ENCODE measurements at regions not wholly inside any gene's neighbourhood (a gene's known extent, or its start where the extent isn't known, plus 50 kb on each side); places are given as distances from the start of the nearest gene placed in this dataset.

DNA sequence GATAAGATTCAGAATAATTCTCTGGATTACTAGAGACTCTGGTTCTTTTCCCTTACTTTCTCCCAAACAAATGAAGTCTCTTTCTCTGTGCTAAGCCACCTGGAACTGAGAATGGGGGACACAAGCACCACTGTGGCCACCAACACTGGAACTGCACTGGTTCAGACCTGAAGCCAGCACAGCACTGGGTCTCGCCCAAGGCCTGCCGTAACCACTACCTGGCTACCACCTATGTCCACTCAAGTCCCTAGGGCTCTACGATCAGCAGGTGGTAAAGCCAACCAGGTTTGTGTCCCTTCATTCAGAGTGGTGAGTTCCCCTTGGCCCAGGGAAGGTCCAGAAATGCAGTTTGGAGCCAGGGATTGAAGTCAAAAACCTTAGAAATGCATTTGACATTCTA lies 626.2 kb downstream of the DIAPH3 start:
- no peak for TF ChIP-seq YY1 (IDR thresholded peaks at IDR 0.05; ENCODE audit: insufficient read depth, insufficient read length)
- no peaks in the 10 kb centered on the region for H3K9me3 ChIP-seq (ENCODE audit: insufficient read depth, low read length)
- no peak for DNase-seq (ENCODE audit: low read depth, low spot score)
- no peaks in the 10 kb centered on the region for H3K27me3 ChIP-seq (ENCODE audit: insufficient read depth, insufficient read length)
- H3K4me3 ChIP-seq (ENCODE audit: insufficient read length, low read depth): no peak overlapping the region
- no peaks in the 10 kb centered on the region for H3K36me3 ChIP-seq (ENCODE audit: insufficient read depth, insufficient read length, low read length)
- H3K4me1 ChIP-seq (ENCODE audit: insufficient read depth, insufficient read length): no peaks in the 10 kb centered on the region
- no peak overlapping the region for H3K9ac ChIP-seq (ENCODE audit: insufficient read length, low read depth)

DNA sequence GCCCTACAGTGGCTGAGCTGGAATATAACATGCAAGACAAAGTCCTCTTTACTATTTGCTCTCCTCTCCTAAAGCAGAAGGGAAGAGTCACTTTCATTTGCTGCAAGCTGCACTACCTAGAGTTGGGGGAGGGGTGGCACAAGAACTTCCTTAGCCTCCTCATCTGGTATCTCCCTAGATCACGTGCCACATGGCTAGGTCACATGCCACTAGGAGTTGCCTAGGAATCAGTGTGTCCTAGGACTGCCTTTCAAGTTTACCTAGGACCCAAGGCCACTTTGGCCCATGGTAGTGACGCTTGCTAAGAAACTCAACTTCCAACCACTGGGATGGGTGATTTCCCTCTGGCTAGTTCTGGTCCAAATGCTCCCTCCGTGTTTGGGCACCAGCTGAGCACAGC lies 625.2 kb downstream of the DIAPH3 start:
- no peak overlapping the region for H3K9ac ChIP-seq (ENCODE audit: insufficient read length, low read depth)
- no peak for DNase-seq (ENCODE audit: low read depth, low spot score)
- H3K36me3 ChIP-seq (ENCODE audit: insufficient read depth, insufficient read length, low read length): no peaks in the 10 kb centered on the region
- no peaks in the 10 kb centered on the region for H3K4me1 ChIP-seq (ENCODE audit: insufficient read depth, insufficient read length)
- H3K4me3 ChIP-seq (ENCODE audit: insufficient read length, low read depth): no peak overlapping the region
- TF ChIP-seq ZNF274 (IDR thresholded peaks at IDR 0.05; ENCODE audit: low read depth, low read length): no peak
- no peak for TF ChIP-seq SUZ12 (IDR thresholded peaks at IDR 0.05; ENCODE audit: extremely low read depth, insufficient read depth, insufficient read length)
- no peak for TF ChIP-seq YY1 (IDR thresholded peaks at IDR 0.05; ENCODE audit: insufficient read depth, insufficient read length)
- no peaks in the 10 kb centered on the region for H3K9me3 ChIP-seq (ENCODE audit: insufficient read depth, low read length)
- no peaks in the 10 kb centered on the region for H3K27me3 ChIP-seq (ENCODE audit: insufficient read depth, insufficient read length)

DNA sequence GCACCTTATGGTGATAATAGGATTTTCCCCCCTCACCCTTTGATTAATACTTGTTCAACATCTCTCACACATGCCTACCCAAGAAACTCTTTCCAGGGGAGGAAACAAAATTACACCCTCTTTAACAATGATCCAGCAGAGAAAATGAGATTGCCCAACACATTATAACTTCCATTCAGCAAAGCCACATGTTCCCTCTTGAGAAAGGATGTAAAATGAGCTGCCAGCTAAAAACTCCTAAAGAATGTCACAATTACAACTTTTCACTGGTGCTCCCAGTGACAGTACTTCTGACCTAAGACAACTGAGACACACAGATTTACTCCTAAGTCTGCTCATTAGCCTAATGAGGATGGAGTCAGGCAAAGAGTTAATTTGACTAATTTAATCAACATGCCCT lies 621.4 kb downstream of the DIAPH3 start:
- H3K27me3 ChIP-seq (ENCODE audit: insufficient read depth, insufficient read length): no peaks in the 10 kb centered on the region
- H3K36me3 ChIP-seq (ENCODE audit: insufficient read depth, insufficient read length, low read length): no peaks in the 10 kb centered on the region
- TF ChIP-seq SUZ12 (IDR thresholded peaks at IDR 0.05; ENCODE audit: extremely low read depth, insufficient read depth, insufficient read length): no peak
- no peak for TF ChIP-seq YY1 (IDR thresholded peaks at IDR 0.05; ENCODE audit: insufficient read depth, insufficient read length)
- TF ChIP-seq ZNF274 (IDR thresholded peaks at IDR 0.05; ENCODE audit: low read depth, low read length): no peak
- no peak for DNase-seq (ENCODE audit: low read depth, low spot score)
- no peak overlapping the region for H3K9ac ChIP-seq (ENCODE audit: insufficient read length, low read depth)
- no peaks in the 10 kb centered on the region for H3K9me3 ChIP-seq (ENCODE audit: insufficient read depth, low read length)
- no peak overlapping the region for H3K4me3 ChIP-seq (ENCODE audit: insufficient read length, low read depth)
- no peaks in the 10 kb centered on the region for H3K4me1 ChIP-seq (ENCODE audit: insufficient read depth, insufficient read length)

DNA sequence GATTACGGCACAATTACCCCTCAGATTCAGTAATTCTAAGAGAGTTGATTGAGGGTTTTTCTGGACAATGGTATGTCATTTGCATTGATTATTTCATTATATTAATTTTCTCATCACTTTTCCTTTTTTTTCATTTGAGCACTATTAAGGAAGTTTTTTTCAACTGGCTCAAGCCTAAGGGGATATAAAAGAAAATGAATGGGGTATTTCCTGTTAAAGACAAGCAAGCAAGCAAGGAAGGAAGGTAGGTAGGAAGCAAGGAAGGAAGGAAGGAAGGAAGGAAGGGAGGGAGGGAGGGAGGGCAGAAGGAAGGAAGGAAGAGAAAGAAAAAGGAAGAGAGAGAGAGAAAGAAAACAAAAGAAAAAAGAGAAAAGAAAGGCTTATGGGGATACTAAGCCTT lies 620.3 kb downstream of the DIAPH3 start:
- H3K36me3 ChIP-seq (ENCODE audit: insufficient read depth, insufficient read length, low read length): no peaks in the 10 kb centered on the region
- DNase-seq (ENCODE audit: low read depth, low spot score): no peak
- no peak overlapping the region for H3K9ac ChIP-seq (ENCODE audit: insufficient read length, low read depth)
- no peaks in the 10 kb centered on the region for H3K27me3 ChIP-seq (ENCODE audit: insufficient read depth, insufficient read length)
- TF ChIP-seq ZNF274 (IDR thresholded peaks at IDR 0.05; ENCODE audit: low read depth, low read length) (no peak), SUZ12 (IDR thresholded peaks at IDR 0.05; ENCODE audit: extremely low read depth, insufficient read depth, insufficient read length) (no peak), YY1 (IDR thresholded peaks at IDR 0.05; ENCODE audit: insufficient read depth, insufficient read length) (no peak)
- no peak overlapping the region for H3K4me3 ChIP-seq (ENCODE audit: insufficient read length, low read depth)
- no peaks in the 10 kb centered on the region for H3K4me1 ChIP-seq (ENCODE audit: insufficient read depth, insufficient read length)
- no peaks in the 10 kb centered on the region for H3K9me3 ChIP-seq (ENCODE audit: insufficient read depth, low read length)

DNA sequence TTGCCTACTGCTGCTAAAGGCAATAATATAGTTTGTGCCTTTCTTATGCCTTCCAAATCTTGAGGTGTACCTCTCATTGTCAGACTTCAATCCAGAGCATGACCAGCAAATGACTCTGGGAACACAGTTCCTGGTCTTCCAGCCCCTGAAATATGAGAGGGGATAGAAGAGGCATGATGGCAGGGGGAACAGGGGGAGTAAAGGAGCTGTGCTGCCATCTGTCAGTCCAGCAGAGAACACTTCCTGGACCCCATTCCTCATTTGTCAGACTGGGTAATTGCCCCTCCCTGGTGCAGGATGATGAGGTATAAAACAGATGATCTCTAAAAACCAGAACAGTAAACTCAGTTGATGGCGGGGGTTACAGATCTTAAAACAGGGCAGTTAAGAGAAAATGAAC lies 618.7 kb downstream of the DIAPH3 start:
- Histone ChIP-seq H3K9me3 (ENCODE audit: insufficient read depth, low read length) (no peaks in the 10 kb centered on the region), H3K36me3 (ENCODE audit: insufficient read depth, insufficient read length, low read length) (no peaks in the 10 kb centered on the region), H3K9ac (ENCODE audit: insufficient read length, low read depth) (no peak overlapping the region), H3K4me1 (ENCODE audit: insufficient read depth, insufficient read length) (no peaks in the 10 kb centered on the region), H3K27me3 (ENCODE audit: insufficient read depth, insufficient read length) (no peaks in the 10 kb centered on the region), H3K4me3 (ENCODE audit: insufficient read length, low read depth) (no peak overlapping the region)
- DNase-seq (ENCODE audit: low read depth, low spot score): peak; percentile 1
- TF ChIP-seq SUZ12 (IDR thresholded peaks at IDR 0.05; ENCODE audit: extremely low read depth, insufficient read depth, insufficient read length) (no peak), ZNF274 (IDR thresholded peaks at IDR 0.05; ENCODE audit: low read depth, low read length) (no peak), YY1 (IDR thresholded peaks at IDR 0.05; ENCODE audit: insufficient read depth, insufficient read length) (no peak)

DNA sequence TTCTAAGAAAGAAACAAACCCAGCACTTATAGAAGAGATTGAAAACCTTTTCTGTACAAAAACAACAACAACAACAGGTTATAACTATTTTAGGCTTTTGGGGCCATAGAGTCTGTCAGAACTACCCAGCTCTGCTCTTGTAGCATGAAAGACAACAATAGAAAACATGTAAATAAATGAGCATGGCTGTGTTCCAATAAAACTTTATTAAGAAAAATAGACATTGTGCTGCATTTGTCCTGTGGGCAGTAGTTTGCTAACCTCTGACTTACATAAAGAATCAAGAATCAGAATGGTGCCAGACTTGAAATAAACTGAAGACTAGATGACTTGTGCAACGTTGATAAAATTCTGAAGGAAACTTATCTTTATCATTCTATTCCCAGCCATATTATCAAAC lies 617.5 kb downstream of the DIAPH3 start:
- Histone ChIP-seq H3K27me3 (ENCODE audit: insufficient read depth, insufficient read length) (no peaks in the 10 kb centered on the region), H3K9ac (ENCODE audit: insufficient read length, low read depth) (no peak overlapping the region), H3K4me1 (ENCODE audit: insufficient read depth, insufficient read length) (no peaks in the 10 kb centered on the region), H3K4me3 (ENCODE audit: insufficient read length, low read depth) (no peak overlapping the region), H3K36me3 (ENCODE audit: insufficient read depth, insufficient read length, low read length) (no peaks in the 10 kb centered on the region), H3K9me3 (ENCODE audit: insufficient read depth, low read length) (no peaks in the 10 kb centered on the region)
- TF ChIP-seq YY1 (IDR thresholded peaks at IDR 0.05; ENCODE audit: insufficient read depth, insufficient read length): no peak
- no peak for TF ChIP-seq ZNF274 (IDR thresholded peaks at IDR 0.05; ENCODE audit: low read depth, low read length)
- no peak for TF ChIP-seq SUZ12 (IDR thresholded peaks at IDR 0.05; ENCODE audit: extremely low read depth, insufficient read depth, insufficient read length)
- DNase-seq (ENCODE audit: low read depth, low spot score): no peak

DNA sequence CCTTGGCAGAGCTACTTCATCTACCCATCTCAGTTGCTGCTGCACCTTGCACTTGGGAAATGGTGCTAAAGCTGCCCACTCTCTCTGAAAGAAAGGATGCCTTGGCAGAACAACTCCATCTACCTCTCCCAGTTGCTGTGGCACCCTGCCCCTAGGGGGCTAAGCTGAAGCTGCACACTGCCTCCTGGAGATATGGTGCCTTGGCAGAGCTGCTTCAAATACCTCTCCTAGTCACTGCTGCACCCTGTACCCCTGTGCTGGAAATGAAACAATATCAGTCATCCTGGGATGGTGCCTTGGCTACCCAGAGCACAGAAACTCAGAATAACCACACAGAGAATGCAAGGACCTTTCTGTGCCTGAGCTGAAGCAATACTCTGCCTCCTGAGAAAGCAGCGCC lies 615.8 kb downstream of the DIAPH3 start:
- Histone ChIP-seq H3K9ac (ENCODE audit: insufficient read length, low read depth) (no peak overlapping the region), H3K36me3 (ENCODE audit: insufficient read depth, insufficient read length, low read length) (no peaks in the 10 kb centered on the region), H3K27me3 (ENCODE audit: insufficient read depth, insufficient read length) (no peaks in the 10 kb centered on the region), H3K4me3 (ENCODE audit: insufficient read length, low read depth) (no peak overlapping the region), H3K9me3 (ENCODE audit: insufficient read depth, low read length) (no peaks in the 10 kb centered on the region), H3K4me1 (ENCODE audit: insufficient read depth, insufficient read length) (no peaks in the 10 kb centered on the region)
- DNase-seq (ENCODE audit: low read depth, low spot score): no peak
- no peak for TF ChIP-seq ZNF274 (IDR thresholded peaks at IDR 0.05; ENCODE audit: low read depth, low read length)
- TF ChIP-seq YY1 (IDR thresholded peaks at IDR 0.05; ENCODE audit: insufficient read depth, insufficient read length): no peak
- no peak for TF ChIP-seq SUZ12 (IDR thresholded peaks at IDR 0.05; ENCODE audit: extremely low read depth, insufficient read depth, insufficient read length)

DNA sequence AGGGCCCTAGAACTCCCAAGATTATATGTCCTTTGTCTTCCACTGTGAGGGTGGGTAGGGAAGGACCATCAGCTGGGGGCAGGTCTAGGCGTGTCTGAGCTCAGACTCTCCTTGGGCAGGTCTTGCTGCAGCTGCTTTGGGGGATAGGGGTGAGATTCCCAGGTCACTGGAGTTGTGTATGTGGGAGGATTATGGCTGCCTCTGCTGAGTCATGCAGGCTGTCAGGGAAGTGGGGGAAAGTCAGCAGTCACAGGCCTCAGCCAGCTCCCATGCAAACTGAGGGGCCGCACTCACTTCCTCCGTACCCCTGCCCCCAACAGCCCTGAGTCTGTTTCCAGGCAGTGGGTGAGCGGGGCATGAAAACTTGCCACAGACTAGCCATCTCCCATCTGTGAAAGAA lies 600.8 kb downstream of the DIAPH3 start:
- Histone ChIP-seq H3K9me3 (ENCODE audit: insufficient read depth, low read length) (no peaks in the 10 kb centered on the region), H3K27me3 (ENCODE audit: insufficient read depth, insufficient read length) (no peaks in the 10 kb centered on the region), H3K36me3 (ENCODE audit: insufficient read depth, insufficient read length, low read length) (no peaks in the 10 kb centered on the region), H3K9ac (ENCODE audit: insufficient read length, low read depth) (no peak overlapping the region), H3K4me1 (ENCODE audit: insufficient read depth, insufficient read length) (no peaks in the 10 kb centered on the region), H3K4me3 (ENCODE audit: insufficient read length, low read depth) (no peak overlapping the region)
- DNase-seq (ENCODE audit: low read depth, low spot score): no peak
- TF ChIP-seq ZNF274 (IDR thresholded peaks at IDR 0.05; ENCODE audit: low read depth, low read length) (no peak), YY1 (IDR thresholded peaks at IDR 0.05; ENCODE audit: insufficient read depth, insufficient read length) (no peak), SUZ12 (IDR thresholded peaks at IDR 0.05; ENCODE audit: extremely low read depth, insufficient read depth, insufficient read length) (no peak)

All from NT2/D1 (cell line).